Mesendoderm (in vitro differentiated cells): ENCODE measurements at regions not wholly inside any gene's neighbourhood (a gene's known extent, or its start where the extent isn't known, plus 50 kb on each side); places are given as distances from the start of the nearest gene placed in this dataset.

Experiments used
- DNase-seq: peaks from one replicate; pipeline ENCODE4 v3.0.0; 2013
- H2AK5ac ChIP-seq: 2 replicates; pipeline ENCODE4 v1.6.1; 2013; ENCODE audit warnings: low read length, inconsistent platforms
- H2BK120ac ChIP-seq: 2 replicates; pipeline ENCODE4 v1.6.1; 2013; ENCODE audit warnings: low read depth, mild to moderate bottlenecking, low read length, moderate library complexity, mixed read lengths
- H2BK15ac ChIP-seq: replicated peaks from 2 replicates; pipeline ENCODE4 v1.6.1; 2013; ENCODE audit warnings: low read depth, mild to moderate bottlenecking, moderate library complexity
- H2BK5ac ChIP-seq: 2 replicates; pipeline ENCODE4 v1.6.1; 2013; ENCODE audit warnings: low read length, inconsistent platforms
- H3K18ac ChIP-seq: 2 replicates; pipeline ENCODE4 v1.6.1; 2013; ENCODE audit warnings: mild to moderate bottlenecking, low read length, mixed read lengths
- H3K23ac ChIP-seq: one replicate; pipeline ENCODE4 v1.6.1; 2013; ENCODE audit warnings: low read length
- H3K27ac ChIP-seq: 2 replicates; pipeline ENCODE4 v1.5.1; 2013; ENCODE audit warnings: low read depth, mild to moderate bottlenecking, inconsistent platforms, low read length, moderate library complexity
- H3K27me3 ChIP-seq: 2 replicates; pipeline ENCODE4 v1.6.1; 2013; ENCODE audit warnings: low read length, control low read depth, mild to moderate bottlenecking, inconsistent platforms; ENCODE audit not compliant: insufficient read depth, poor library complexity
- H3K36me3 ChIP-seq: 2 replicates; pipeline ENCODE4 v1.6.1; 2013; ENCODE audit warnings: low read length, inconsistent platforms; ENCODE audit not compliant: control insufficient read depth, insufficient read depth
- H3K4ac ChIP-seq: one replicate; pipeline ENCODE4 v1.6.1; 2013; ENCODE audit warnings: low read depth, mild to moderate bottlenecking, low read length, moderate library complexity
- H3K4me1 ChIP-seq: 2 replicates; pipeline ENCODE4 v1.6.1; 2013; ENCODE audit warnings: low read depth, low read length, inconsistent platforms; ENCODE audit not compliant: control insufficient read depth
- H3K4me2 ChIP-seq: 2 replicates; pipeline ENCODE4 v1.6.1; 2013; ENCODE audit warnings: low read length
- H3K4me3 ChIP-seq: 2 replicates; pipeline ENCODE4 v1.5.1; 2013; ENCODE audit warnings: mild to moderate bottlenecking, low read length
- H3K56ac ChIP-seq: one replicate; pipeline ENCODE4 v1.6.1; 2013; ENCODE audit warnings: low read length
- H3K79me1 ChIP-seq: 2 replicates; pipeline ENCODE4 v1.6.1; 2013; ENCODE audit warnings: low read length, inconsistent platforms
- H3K79me2 ChIP-seq: 2 replicates; pipeline ENCODE4 v1.6.1; 2013; ENCODE audit warnings: mild to moderate bottlenecking, low read length; ENCODE audit not compliant: control insufficient read depth, insufficient read depth
- H3K9ac ChIP-seq: 2 replicates; pipeline ENCODE4 v1.6.1; 2013; ENCODE audit warnings: low read length, inconsistent platforms
- H4K5ac ChIP-seq: one replicate; pipeline ENCODE4 v1.6.1; 2013; ENCODE audit warnings: low read length
- H4K8ac ChIP-seq: one replicate; pipeline ENCODE4 v1.6.1; 2013; ENCODE audit warnings: low read depth, mild to moderate bottlenecking, control low read depth, low read length, moderate library complexity
- WGBS: extraction: QIAGEN DNeasy Blood & Tissue Kit; methylation state at CpG from one replicate; pipeline ENCODE4 v1.1.7; 2013; ENCODE audit warnings: low lambda C conversion rate, missing lambda C conversion rate; ENCODE audit not compliant: insufficient coverage; ENCODE audit errors: extremely low coverage; 5-methylcytosine and 5-hydroxymethylcytosine counted together

GRCh38 chr2:20551945-20552328 is 99.0 kb downstream of the HS1BP3 start:
- WGBS: no CpG with 5 or more reads among the region's 5 CpGs

DNA sequence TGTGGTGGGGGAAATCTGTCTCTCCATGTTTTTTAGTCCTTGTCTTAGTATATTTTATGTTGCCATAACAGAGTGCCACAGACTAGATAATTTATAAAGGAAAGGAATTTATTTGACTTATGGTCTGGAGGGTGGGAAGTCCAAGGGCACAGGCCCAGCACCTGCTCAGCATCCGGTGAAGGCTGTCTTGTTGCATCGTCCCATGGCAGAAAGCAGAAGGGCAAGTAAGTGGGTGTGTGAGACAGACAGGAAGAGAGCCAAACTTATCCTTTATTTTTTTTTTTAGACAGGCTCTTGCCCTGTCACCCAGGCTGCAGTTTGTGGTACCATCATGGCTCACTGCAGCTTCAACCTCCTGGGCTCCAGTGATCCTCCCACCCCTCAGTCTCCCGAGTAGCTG is 98.1 kb downstream of the HS1BP3 start:
- Histone ChIP-seq H3K9ac (no peak overlapping the region), H3K4me2 (no peak overlapping the region), H4K8ac (no peak overlapping the region), H2BK120ac (no peak overlapping the region), H3K23ac (no peak overlapping the region), H3K18ac (no peak overlapping the region), H2BK15ac (no peak overlapping the region), H2AK5ac (no peak overlapping the region), H3K79me1 (no peaks in the 10 kb centered on the region), H3K36me3 (no peaks in the 10 kb centered on the region), H3K27ac (no peak overlapping the region), H3K79me2 (no peaks in the 10 kb centered on the region), H3K27me3 (no peaks in the 10 kb centered on the region), H3K56ac (no peak overlapping the region), H3K4ac (no peak overlapping the region), H3K4me3 (no peak overlapping the region), H3K4me1 (no peaks in the 10 kb centered on the region), H2BK5ac (no peak overlapping the region), H4K5ac (no peak overlapping the region)
- no CpG with 5 or more reads among the region's 3 CpGs for WGBS
- no peak for DNase-seq

More at GRCh38 chr2:20551945-20552328, 99.0 kb downstream of the HS1BP3 start:
- Histone ChIP-seq H3K79me2 (no peaks in the 10 kb centered on the region), H3K36me3 (no peaks in the 10 kb centered on the region), H2AK5ac (no peak overlapping the region), H3K27ac (no peak overlapping the region), H3K79me1 (no peaks in the 10 kb centered on the region), H4K8ac (no peak overlapping the region), H3K56ac (no peak overlapping the region), H3K9ac (no peak overlapping the region), H2BK15ac (no peak overlapping the region), H3K23ac (no peak overlapping the region), H2BK120ac (no peak overlapping the region), H2BK5ac (no peak overlapping the region), H3K4me2 (no peak overlapping the region), H3K4me1 (no peaks in the 10 kb centered on the region), H3K18ac (no peak overlapping the region), H4K5ac (no peak overlapping the region), H3K4me3 (no peak overlapping the region), H3K27me3 (no peaks in the 10 kb centered on the region), H3K4ac (no peak overlapping the region)
- DNase-seq: no peak

DNA sequence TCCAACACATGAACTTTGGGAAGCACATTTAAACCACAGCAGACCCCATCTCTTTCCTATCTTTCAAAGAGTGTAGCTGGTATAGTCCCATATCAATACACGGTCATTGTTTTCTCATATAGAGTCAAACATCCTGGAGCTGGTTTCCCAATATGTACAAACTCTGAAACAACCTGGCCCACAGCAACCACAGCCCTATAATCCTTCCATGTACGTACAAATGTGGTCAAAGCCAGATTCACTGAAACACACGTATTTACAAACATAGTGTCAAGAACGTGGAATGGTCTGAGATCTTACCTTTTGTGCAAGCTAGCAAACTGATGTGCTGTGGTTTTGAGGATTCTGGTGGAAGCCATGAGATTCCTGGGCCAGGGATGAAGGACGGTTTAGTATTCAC is 97.3 kb downstream of the HS1BP3 start:
- Histone ChIP-seq H3K18ac (no peak overlapping the region), H4K8ac (no peak overlapping the region), H3K4me2 (no peak overlapping the region), H3K27me3 (no peaks in the 10 kb centered on the region), H2BK120ac (no peak overlapping the region), H4K5ac (no peak overlapping the region), H2BK15ac (no peak overlapping the region), H3K4me1 (no peaks in the 10 kb centered on the region), H3K4ac (no peak overlapping the region), H2AK5ac (no peak overlapping the region), H3K4me3 (no peak overlapping the region), H3K36me3 (no peaks in the 10 kb centered on the region), H3K79me2 (no peaks in the 10 kb centered on the region), H3K56ac (no peak overlapping the region), H3K27ac (no peak overlapping the region), H3K23ac (peak overlapping the region; percentile 17), H2BK5ac (no peak overlapping the region), H3K9ac (no peak overlapping the region), H3K79me1 (no peaks in the 10 kb centered on the region)
- no CpG with 5 or more reads among the region's 5 CpGs for WGBS
- DNase-seq: no peak

GRCh38 chr2:20555954-20556353 is 94.9 kb downstream of the HS1BP3 start:
- H2BK120ac ChIP-seq: no peak overlapping the region
- H2AK5ac ChIP-seq: no peak overlapping the region
- no peak overlapping the region for H3K56ac ChIP-seq
- H3K79me1 ChIP-seq: no peaks in the 10 kb centered on the region
- H2BK15ac ChIP-seq: no peak overlapping the region
- no peaks in the 10 kb centered on the region for H3K27me3 ChIP-seq
- no peak overlapping the region for H4K5ac ChIP-seq
- no peak overlapping the region for H3K23ac ChIP-seq
- H3K36me3 ChIP-seq: no peaks in the 10 kb centered on the region
- H3K4me3 ChIP-seq: no peak overlapping the region
- no peak overlapping the region for H4K8ac ChIP-seq
- H3K9ac ChIP-seq: no peak overlapping the region
- DNase-seq: no peak
- H3K4ac ChIP-seq: no peak overlapping the region
- H3K4me1 ChIP-seq: no peaks in the 10 kb centered on the region
- no peak overlapping the region for H2BK5ac ChIP-seq
- no peaks in the 10 kb centered on the region for H3K79me2 ChIP-seq
- H3K4me2 ChIP-seq: no peak overlapping the region
- H3K27ac ChIP-seq: no peak overlapping the region
- no peak overlapping the region for H3K18ac ChIP-seq

- no peaks in the 10 kb centered on the region for H3K36me3 ChIP-seq
- no peaks in the 10 kb centered on the region for H3K4me1 ChIP-seq
- no CpG with 5 or more reads among the region's 4 CpGs for WGBS
- no peak overlapping the region for H2BK15ac ChIP-seq
- H3K4ac ChIP-seq: no peak overlapping the region
- H3K4me2 ChIP-seq: no peak overlapping the region
- no peak for DNase-seq
- H3K18ac ChIP-seq: no peak overlapping the region
- no peak overlapping the region for H3K27ac ChIP-seq
- H3K27me3 ChIP-seq: no peaks in the 10 kb centered on the region
- no peak overlapping the region for H2BK120ac ChIP-seq
- H3K4me3 ChIP-seq: no peak overlapping the region
- no peak overlapping the region for H2BK5ac ChIP-seq
- no peaks in the 10 kb centered on the region for H3K79me1 ChIP-seq
- no peak overlapping the region for H3K23ac ChIP-seq
- H2AK5ac ChIP-seq: no peak overlapping the region
- no peak overlapping the region for H4K8ac ChIP-seq
- no peak overlapping the region for H3K56ac ChIP-seq
- no peak overlapping the region for H4K5ac ChIP-seq
- H3K79me2 ChIP-seq: no peaks in the 10 kb centered on the region
- H3K9ac ChIP-seq: no peak overlapping the region
Measured at GRCh38 chr2:20556756-20557155, 94.1 kb downstream of the HS1BP3 start.

DNA sequence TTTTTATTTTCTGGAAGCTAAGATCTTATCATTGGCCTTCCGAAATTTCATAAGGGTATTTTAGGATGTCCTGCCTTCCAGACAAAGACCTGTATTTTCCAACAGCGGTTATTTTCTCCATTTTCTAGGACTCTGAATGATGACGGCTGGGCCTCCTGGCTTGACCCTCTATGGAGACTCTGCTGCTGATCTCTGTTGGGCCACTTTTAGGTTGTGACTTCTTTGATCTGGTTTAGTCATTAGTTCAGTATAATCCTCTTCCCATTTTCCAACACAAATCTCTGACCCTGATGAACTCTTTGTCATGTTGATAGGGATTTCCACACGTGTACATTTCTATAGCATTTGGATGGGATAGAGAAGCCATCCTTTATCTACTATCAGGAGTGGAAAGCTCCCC is 93.7 kb downstream of the HS1BP3 start:
- Histone ChIP-seq H3K79me2 (no peaks in the 10 kb centered on the region), H2BK120ac (no peak overlapping the region), H3K27ac (no peak overlapping the region), H3K9ac (no peak overlapping the region), H3K36me3 (no peaks in the 10 kb centered on the region), H3K4ac (no peak overlapping the region), H3K18ac (no peak overlapping the region), H3K4me3 (no peak overlapping the region), H3K27me3 (no peaks in the 10 kb centered on the region), H2BK15ac (no peak overlapping the region), H2BK5ac (no peak overlapping the region), H3K4me2 (no peak overlapping the region), H4K5ac (no peak overlapping the region), H4K8ac (no peak overlapping the region), H3K56ac (no peak overlapping the region), H3K79me1 (no peaks in the 10 kb centered on the region), H3K23ac (no peak overlapping the region), H3K4me1 (no peaks in the 10 kb centered on the region), H2AK5ac (no peak overlapping the region)
- DNase-seq: no peak
- WGBS: no CpG with 5 or more reads among the region's 4 CpGs
